SU-DHL-6 (cell line): ENCODE measurements at regions not wholly inside any gene's neighbourhood (a gene's known extent, or its start where the extent isn't known, plus 50 kb on each side); places are given as distances from the start of the nearest gene placed in this dataset.

Experiments
- CTCF ChIP-seq: fragments of 200-600 bp; sonication (generic); IDR thresholded peaks from one replicate; pipeline ENCODE4 v1.5.1; 2017; ENCODE audit warnings: antibody characterized with exemption, mild to moderate bottlenecking, low read length, moderate library complexity; ENCODE audit not compliant: insufficient read depth, poor library complexity, severe bottlenecking
- EZH2phosphoT487 ChIP-seq: fragments of 200-600 bp; sonication (generic), shearing (Covaris generic); conservative IDR thresholded peaks from 2 replicates; pipeline ENCODE4 v1.6.1; 2018; ENCODE audit warnings: mild to moderate bottlenecking, antibody characterized with exemption, low read length, moderate library complexity, mixed read lengths

- no peak for TF ChIP-seq CTCF
- no peak for TF ChIP-seq EZH2phosphoT487
These were observed 82.6 kb upstream of the TANK start for GRCh38 chr2:161077367-161078210.
